Mucosa of descending colon (tissue), 3 donors: ENCODE measurements at regions not wholly inside any gene's neighbourhood (a gene's known extent, or its start where the extent isn't known, plus 50 kb on each side); places are given as distances from the start of the nearest gene placed in this dataset.

Source experiments
- ATAC-seq: fragments of 200-7000 bp; cut with Tn5 transposase; one replicate; pipeline ENCODE4 v1.9.1; 2020; ENCODE audit warnings: mild to moderate bottlenecking, moderate library complexity
- DNase-seq, 3 donors: peaks; one replicate each; pipeline ENCODE4 v3.0.0-alpha.2; 2020
- H3K36me3 ChIP-seq: fragments of 200-600 bp; one replicate; pipeline ENCODE4 v1.8.0; 2021; ENCODE audit warnings: low read depth, mild to moderate bottlenecking
- H3K4me1 ChIP-seq: fragments of 200-600 bp; one replicate; pipeline ENCODE4 v1.8.0; 2021; ENCODE audit warnings: low read depth, mild to moderate bottlenecking
- H3K4me3 ChIP-seq: fragments of 200-600 bp; one replicate; pipeline ENCODE4 v1.8.0; 2021; ENCODE audit warnings: mild to moderate bottlenecking
- H3K9me3 ChIP-seq: fragments of 200-600 bp; one replicate; pipeline ENCODE4 v1.8.0; 2021; ENCODE audit warnings: mild to moderate bottlenecking
- intact Hi-C, 2 donors: fragments of 100-400 bp; cut with DNase I in 1 of 2; cut with micrococcal nuclease in 1 of 2; formaldehyde crosslinking; loops; one replicate each; pipeline versions ENCODE4 v1.11.0 to v1.11.1; 2022; cut with DNase I, micrococcal nuclease
- TF ChIP-seq, protein P1 (sequence below): fragments of 200-600 bp; IDR thresholded peaks from one replicate; pipeline ENCODE4 v1.8.0; 2022; ENCODE audit warnings: antibody characterized with exemption, mild to moderate bottlenecking
- donor health status: DM: no; HTN: no; CAD: no; lungs with moderate emphysema.
- donor health status: DM: no; HTN: no; CAD: no.
- donor health status: DM: no; HTN: yes; CAD: no.

DNA sequence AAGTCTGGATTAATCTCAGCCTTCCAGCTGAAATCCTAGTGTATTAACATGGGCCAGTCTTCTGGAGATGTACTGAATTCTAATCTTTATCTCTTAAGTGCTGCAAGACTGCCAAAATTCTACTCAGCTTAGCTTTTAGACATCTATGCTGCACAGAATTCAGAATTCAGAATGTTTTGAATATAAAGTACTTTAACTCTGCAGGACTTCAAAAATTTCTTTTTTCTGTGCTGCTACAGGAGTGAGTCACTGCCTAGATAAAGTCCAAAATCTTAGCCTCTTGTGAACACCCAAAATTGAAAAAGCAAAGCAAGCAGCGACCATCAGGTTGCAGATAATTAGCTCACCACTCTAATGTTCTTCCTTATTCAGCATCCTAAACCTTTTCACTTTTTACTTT is 1092.6 kb upstream of the PCDH10 start:
- intact Hi-C loops, result no loop called here
- H3K4me3 ChIP-seq, result no peak overlapping the region
- TF ChIP-seq, protein P1, sequence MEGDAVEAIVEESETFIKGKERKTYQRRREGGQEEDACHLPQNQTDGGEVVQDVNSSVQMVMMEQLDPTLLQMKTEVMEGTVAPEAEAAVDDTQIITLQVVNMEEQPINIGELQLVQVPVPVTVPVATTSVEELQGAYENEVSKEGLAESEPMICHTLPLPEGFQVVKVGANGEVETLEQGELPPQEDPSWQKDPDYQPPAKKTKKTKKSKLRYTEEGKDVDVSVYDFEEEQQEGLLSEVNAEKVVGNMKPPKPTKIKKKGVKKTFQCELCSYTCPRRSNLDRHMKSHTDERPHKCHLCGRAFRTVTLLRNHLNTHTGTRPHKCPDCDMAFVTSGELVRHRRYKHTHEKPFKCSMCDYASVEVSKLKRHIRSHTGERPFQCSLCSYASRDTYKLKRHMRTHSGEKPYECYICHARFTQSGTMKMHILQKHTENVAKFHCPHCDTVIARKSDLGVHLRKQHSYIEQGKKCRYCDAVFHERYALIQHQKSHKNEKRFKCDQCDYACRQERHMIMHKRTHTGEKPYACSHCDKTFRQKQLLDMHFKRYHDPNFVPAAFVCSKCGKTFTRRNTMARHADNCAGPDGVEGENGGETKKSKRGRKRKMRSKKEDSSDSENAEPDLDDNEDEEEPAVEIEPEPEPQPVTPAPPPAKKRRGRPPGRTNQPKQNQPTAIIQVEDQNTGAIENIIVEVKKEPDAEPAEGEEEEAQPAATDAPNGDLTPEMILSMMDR, result no peak
- ATAC-seq (no peak), DNase-seq (no peak)
- H3K4me1 ChIP-seq, result no peaks in the 10 kb centered on the region
- no peaks in the 10 kb centered on the region for H3K36me3 ChIP-seq
- H3K9me3 ChIP-seq, result peaks cover 11% of the 10 kb centered on the region

DNA sequence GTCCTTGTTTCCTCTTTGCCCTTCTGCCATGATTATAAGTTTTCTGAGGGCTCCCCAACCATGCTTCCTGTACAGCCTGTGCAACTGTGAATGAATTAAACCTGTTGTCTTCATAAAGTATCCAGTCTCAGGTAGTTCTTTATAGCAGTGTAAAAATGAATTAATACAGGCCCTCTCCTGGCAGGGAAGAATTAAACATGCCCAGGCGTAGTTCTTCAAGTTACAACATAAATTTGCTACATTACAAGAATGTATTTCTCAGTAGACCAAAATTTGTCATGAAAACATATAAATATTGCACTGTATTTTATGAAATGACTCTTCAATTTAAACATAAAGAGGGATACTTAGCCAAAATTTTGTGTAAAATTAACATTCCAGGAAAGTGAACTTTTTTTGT is 1089.9 kb upstream of the PCDH10 start:
- no peak overlapping the region for H3K4me3 ChIP-seq
- DNase-seq, result no peak
- intact Hi-C loops, result no loop called here
- TF ChIP-seq, protein P1, result no peak
- H3K4me1 ChIP-seq, result no peaks in the 10 kb centered on the region
- H3K9me3 ChIP-seq, result peaks cover 20% of the 10 kb centered on the region
- no peaks in the 10 kb centered on the region for H3K36me3 ChIP-seq
- ATAC-seq, result no peak

DNA sequence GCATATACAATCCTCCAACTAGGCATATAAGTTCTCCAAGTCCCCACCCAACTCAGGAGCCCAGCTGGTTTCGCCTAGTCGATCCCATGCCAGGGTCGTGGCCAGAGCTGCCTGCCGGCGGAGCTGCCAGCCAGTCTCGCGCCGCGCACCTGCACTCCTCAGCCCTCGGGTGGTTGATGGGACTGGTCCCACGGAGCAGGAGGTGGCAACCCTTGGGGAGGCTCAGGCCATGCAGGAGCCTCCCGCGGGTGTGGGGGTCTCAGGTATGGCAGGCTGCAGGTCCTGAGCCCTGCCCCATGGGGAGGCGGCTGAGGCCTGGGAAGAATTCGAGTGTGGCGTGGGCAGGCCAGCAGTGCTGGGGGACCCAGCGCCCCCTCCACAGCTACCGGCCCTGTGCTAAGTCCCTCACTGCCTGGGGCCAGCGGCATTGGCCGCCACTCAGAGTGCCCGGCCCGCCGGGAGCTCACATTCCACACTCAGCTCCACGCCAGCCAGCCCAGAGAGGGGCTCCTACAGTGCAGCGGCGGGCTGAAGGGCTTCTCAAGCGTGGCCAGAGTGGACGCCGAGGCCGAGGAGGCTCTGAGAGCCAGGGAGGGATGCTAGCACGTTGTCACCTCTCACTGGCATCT is 1086.4 kb upstream of the PCDH10 start:
- H3K4me3 ChIP-seq, result no peak overlapping the region
- TF ChIP-seq, protein P1, result no peak
- peaks cover 20% of the 10 kb centered on the region for H3K9me3 ChIP-seq
- no peaks in the 10 kb centered on the region for H3K4me1 ChIP-seq
- H3K36me3 ChIP-seq, result no peaks in the 10 kb centered on the region
- DNase-seq (no peak), ATAC-seq (no peak)
- intact Hi-C loops, result no loop called here

DNA sequence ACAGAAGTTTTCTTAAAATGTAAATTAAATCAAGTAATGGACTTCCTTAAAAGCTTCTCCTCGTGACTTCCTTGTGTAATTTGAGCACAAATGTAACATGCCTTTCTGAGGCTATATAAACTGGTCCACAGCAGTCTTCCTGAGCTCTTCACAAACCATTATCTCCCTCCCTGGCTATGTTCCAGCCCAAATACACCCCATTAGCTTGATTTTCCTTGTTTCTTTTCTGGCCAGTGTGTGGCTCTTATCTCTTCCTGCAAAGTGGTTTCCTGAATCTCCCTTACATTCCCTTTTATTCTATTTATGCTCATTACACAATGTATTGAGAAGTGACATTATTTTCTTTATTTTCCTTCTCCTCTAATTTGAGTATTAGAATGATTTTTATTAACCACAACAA is 1085.3 kb upstream of the PCDH10 start:
- ATAC-seq, result no peak
- TF ChIP-seq, protein P1, result no peak
- intact Hi-C loops, result no loop called here

DNA sequence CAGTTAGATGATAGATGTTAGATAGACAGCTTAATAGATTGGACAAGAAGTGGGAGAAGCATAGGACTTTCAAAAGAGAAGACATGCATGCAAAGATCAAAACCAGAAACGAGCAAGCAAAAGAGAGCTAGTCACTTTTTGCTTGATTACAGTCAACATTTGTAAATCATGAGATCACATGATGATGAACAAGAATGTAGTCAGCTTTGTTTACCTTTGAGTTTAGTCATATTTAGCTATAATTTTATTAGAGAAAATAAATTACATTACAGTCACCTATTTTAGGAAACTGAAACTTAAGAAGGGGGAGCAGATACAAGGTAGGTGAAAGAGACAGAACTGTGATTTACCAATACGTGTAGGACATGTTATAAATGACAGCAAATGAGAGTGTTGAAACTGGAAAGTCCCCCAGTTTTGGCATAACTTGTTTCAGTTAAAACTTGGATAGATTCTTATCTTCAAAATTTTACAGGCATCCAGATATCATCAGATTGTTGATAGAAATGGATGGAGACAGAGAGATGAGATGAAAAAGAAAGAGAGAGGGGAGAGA is 1083.1 kb upstream of the PCDH10 start:
- Histone ChIP-seq H3K36me3 (no peaks in the 10 kb centered on the region), H3K4me1 (no peaks in the 10 kb centered on the region), H3K4me3 (no peak overlapping the region), H3K9me3 (peaks cover 17% of the 10 kb centered on the region)
- intact Hi-C loops, result no loop called here
- ATAC-seq (no peak), DNase-seq (no peak)
- TF ChIP-seq, protein P1, result no peak

More for the DNA sequence above, 1085.3 kb upstream of the PCDH10 start:
- Histone ChIP-seq H3K4me3 (no peak overlapping the region), H3K9me3 (peaks cover 16% of the 10 kb centered on the region), H3K36me3 (no peaks in the 10 kb centered on the region), H3K4me1 (no peaks in the 10 kb centered on the region)
- no peak for DNase-seq
